GM12878 (cell line): ENCODE measurements at regions not wholly inside any gene's neighbourhood (a gene's known extent, or its start where the extent isn't known, plus 50 kb on each side); places are given as distances from the start of the nearest gene placed in this dataset.
"Not testable (repeated sequence)": the region's sequence is repeated elsewhere in the genome, so short reads cannot be mapped to it uniquely, and the experiment has no call there.

Source experiments
- ATAC-seq: fragments of 200-7000 bp; cut with Tn5 transposase; 3 replicates; pipeline ENCODE4 v1.9.1; 2020; ENCODE audit warnings: mild to moderate bottlenecking, moderate library complexity
- BruUV-seq: library from RNA; stranded (reverse); fragments of 400-500 nt; replicated peaks from 2 replicates; lab custom pipeline; 2021; lab: Mats Ljungman, UMichigan
- CTCF ChIA-PET: fragments of 300-600 bp; sonication (Branson Sonifier 250); formaldehyde crosslinking; extraction: SDS; loops from one replicate; lab custom pipeline; 2021; ENCODE audit warnings: inconsistent platforms; lab: Yijun Ruan, JAX
- POLR2A ChIA-PET: fragments of 350-600 bp; formaldehyde crosslinking; extraction: SDS; loops from one replicate; lab custom pipeline; 2021; ENCODE audit warnings: inconsistent platforms; lab: Charles Lee
- RAD21 ChIA-PET: fragments of 300-600 bp; sonication (Branson Sonifier 250); formaldehyde crosslinking; loops from one replicate; lab custom pipeline; 2023; ENCODE audit warnings: antibody characterized with exemption; ENCODE audit not compliant: unreplicated experiment; lab: Charles Lee
- SMC1A ChIA-PET: fragments of 300-600 bp; sonication (Branson Sonifier 250); formaldehyde crosslinking; loops from one replicate; lab custom pipeline; 2023; ENCODE audit not compliant: unreplicated experiment, uncharacterized antibody; lab: Charles Lee
- DNase-seq: peaks from one replicate; pipeline ENCODE4 v3.0.0-alpha.2; 2011; ENCODE audit warnings: low read depth, low spot score
- FAIRE-seq: peaks from 3 replicates; lab custom pipeline; 2011; peaks lifted over from hg19 to GRCh38; lab: Jason Lieb, UNC
- H2AFZ ChIP-seq: 2 replicates; pipeline ENCODE4 v1.6.0; 2011; ENCODE audit warnings: low read depth, low read length, control low read depth; ENCODE audit not compliant: control insufficient read depth
- H3K27ac ChIP-seq: 2 replicates; pipeline ENCODE4 v1.5.1; 2011; ENCODE audit warnings: control low read depth; ENCODE audit not compliant: control insufficient read depth, insufficient read depth
- H3K27me3 ChIP-seq, 2 experiments: replicated peaks in 1 of 2; 2 replicates each; pipeline versions ENCODE4 v1.6.0 to v1.6.1; 2011; ENCODE audit warnings: low read length in 1 of 2; ENCODE audit not compliant: control insufficient read depth in 2 of 2, insufficient read depth in 2 of 2
- H3K36me3 ChIP-seq, 2 experiments: 2 replicates each; pipeline ENCODE4 v1.5.1; 2011; ENCODE audit warnings: low read length in 1 of 2; ENCODE audit not compliant: control insufficient read depth in 2 of 2, insufficient read depth in 2 of 2
- H3K4me1 ChIP-seq: 2 replicates; pipeline ENCODE4 v1.6.1; 2011; ENCODE audit warnings: mild to moderate bottlenecking, low read length, moderate library complexity, mixed read lengths; ENCODE audit not compliant: control insufficient read depth, insufficient read depth
- H3K4me2 ChIP-seq: 2 replicates; pipeline ENCODE4 v1.6.0; 2011; ENCODE audit warnings: control low read depth; ENCODE audit not compliant: control insufficient read depth, insufficient read depth
- H3K4me3 ChIP-seq: fragments of 200-600 bp; sonication (generic); 2 replicates; pipeline ENCODE4 v1.5.1; 2016
- H3K79me2 ChIP-seq: 2 replicates; pipeline ENCODE4 v1.6.0; 2011; ENCODE audit warnings: low read length; ENCODE audit not compliant: control insufficient read depth, insufficient read depth
- H3K9ac ChIP-seq: 2 replicates; pipeline ENCODE4 v1.8.0; 2011; ENCODE audit warnings: low read length, control low read depth, mixed read lengths; ENCODE audit not compliant: control insufficient read depth, insufficient read depth
- H3K9me3 ChIP-seq: replicated peaks from 3 replicates; pipeline ENCODE4 v1.5.1; 2011; ENCODE audit warnings: mild to moderate bottlenecking, low read length; ENCODE audit not compliant: control insufficient read depth, insufficient read depth
- H4K20me1 ChIP-seq: 2 replicates; pipeline ENCODE4 v1.6.0; 2011; ENCODE audit not compliant: control insufficient read depth, insufficient read depth
- SPI1 ChIP-seq: IDR thresholded peaks from 2 replicates; pipeline ENCODE4 v1.6.1; 2011; ENCODE audit warnings: low read depth, mild to moderate bottlenecking, low read length, moderate library complexity, borderline replicate concordance; ENCODE audit not compliant: insufficient read depth
- WGBS: methylation state at CpG from one replicate; pipeline ENCODE4 v1.1.6; 2016; ENCODE audit warnings: low lambda C conversion rate; ENCODE audit not compliant: insufficient replicate concordance, insufficient coverage; ENCODE audit errors: missing lambda C conversion rate; 5-methylcytosine and 5-hydroxymethylcytosine counted together
- in situ Hi-C: fragments of 300-500 bp; cut with MboI; formaldehyde crosslinking; loops from 9 replicates; pipeline ENCODE4 v1.14.3; 2018; ENCODE audit warnings: mixed read lengths
- intact Hi-C: fragments of 100-400 bp; cut with micrococcal nuclease; formaldehyde crosslinking; loops from one replicate; pipeline ENCODE4 v1.14.2; 2022; ENCODE audit not compliant: unreplicated experiment

GRCh38 chr7:76914361-76914760 lies 117.8 kb downstream of the SPDYE17 start:
- 40% methylated on average over 1 of the region's 1 CpG for WGBS
- H3K36me3 ChIP-seq, H4K20me1 ChIP-seq, POLR2A ChIA-PET, BruUV-seq, H3K4me1 ChIP-seq, RAD21 ChIA-PET, SMC1A ChIA-PET, H3K9me3 ChIP-seq, in situ Hi-C loops, H3K4me2 ChIP-seq, H3K27ac ChIP-seq, H3K27me3 ChIP-seq, CTCF ChIA-PET, intact Hi-C loops, FAIRE-seq, H3K79me2 ChIP-seq, H3K9ac ChIP-seq, DNase-seq, H2AFZ ChIP-seq, H3K4me3 ChIP-seq: not testable (repeated sequence)
- TF ChIP-seq SPI1, result peak; percentile 11; the same call in 1 of the 2 replicates
- ATAC-seq, result peak; percentile 66

- H3K4me1 ChIP-seq, RAD21 ChIA-PET, H3K79me2 ChIP-seq, in situ Hi-C loops, H3K27ac ChIP-seq, FAIRE-seq, intact Hi-C loops, H3K4me2 ChIP-seq, H3K36me3 ChIP-seq, BruUV-seq, H4K20me1 ChIP-seq, DNase-seq, POLR2A ChIA-PET, H3K4me3 ChIP-seq, SMC1A ChIA-PET, H3K9me3 ChIP-seq, CTCF ChIA-PET, H3K27me3 ChIP-seq, H3K9ac ChIP-seq: not testable (repeated sequence)
- ATAC-seq, result peak; percentile 40; the same call in 2 of the 3 replicates
- WGBS, result 55% methylated on average over 4 of the region's 4 CpGs
- peak overlapping the region; percentile 51 for H2AFZ ChIP-seq
Observed at GRCh38 chr7:76912011-76912814, 119.9 kb downstream of the SPDYE17 start.

DNA sequence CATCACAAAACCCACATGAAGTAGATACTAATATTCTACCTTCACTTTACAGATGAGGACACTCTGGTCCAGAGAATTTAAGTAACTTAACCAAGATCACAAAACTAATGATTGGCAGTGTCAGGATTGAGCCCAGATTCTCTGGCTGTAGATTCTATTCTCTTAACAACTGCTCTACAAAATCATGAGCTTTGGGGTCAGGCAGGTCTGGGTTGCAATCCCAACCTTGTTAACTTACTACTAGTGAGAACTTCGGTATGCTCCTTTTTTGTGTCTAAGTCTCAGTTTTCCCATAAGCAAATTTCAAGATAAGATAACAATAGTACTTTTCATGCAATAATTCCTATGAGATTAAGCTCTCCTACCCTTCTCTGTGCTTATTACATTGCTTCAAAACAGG lies 127.5 kb downstream of the SPDYE17 start:
- POLR2A ChIA-PET, in situ Hi-C loops, H4K20me1 ChIP-seq, RAD21 ChIA-PET, H2AFZ ChIP-seq, H3K4me3 ChIP-seq, H3K4me2 ChIP-seq, ATAC-seq, H3K36me3 ChIP-seq, H3K79me2 ChIP-seq, CTCF ChIA-PET, DNase-seq, H3K4me1 ChIP-seq, H3K27ac ChIP-seq, BruUV-seq, intact Hi-C loops, H3K9ac ChIP-seq, SMC1A ChIA-PET, H3K27me3 ChIP-seq, H3K9me3 ChIP-seq: not testable (repeated sequence)
- WGBS, result no CpG with 5 or more reads among the region's 1 CpG
- FAIRE-seq, result peak; percentile 62
